ACHN (cell line): ENCODE measurements at regions not wholly inside any gene's neighbourhood (a gene's known extent, or its start where the extent isn't known, plus 50 kb on each side); places are given as distances from the start of the nearest gene placed in this dataset.

ENCODE experiments used
- DNase-seq: peaks from one replicate; pipeline ENCODE4 v3.0.0-alpha.2; 2015
- in situ Hi-C: cut with HindIII; loops from 2 replicates; pipeline ENCODE4 v1.10.0; 2017; ENCODE audit warnings: low sequenced_read_pairs, low pct_ligation_motif_present, low pct_unique_long_range_greater_than_20kb

GRCh38 chr18:64490207-64490606 lies 341.3 kb upstream of the LINC00305 start:
- in situ Hi-C loops, result no loop called here
- no peak for DNase-seq

- DNase-seq, result no peak
- in situ Hi-C loops, result no loop called here
Observed at GRCh38 chr18:64488698-64489097, 339.8 kb upstream of the LINC00305 start.

- in situ Hi-C loops, result no loop called here
- no peak for DNase-seq
Observed at GRCh38 chr18:64474773-64475172, 325.9 kb upstream of the LINC00305 start.

- in situ Hi-C loops, result no loop called here
Observed at GRCh38 chr18:64474255-64474654, 325.4 kb upstream of the LINC00305 start.

GRCh38 chr18:64449434-64449833 lies 300.5 kb upstream of the LINC00305 start:
- in situ Hi-C loops, result no loop called here
- no peak for DNase-seq

More at GRCh38 chr18:64474255-64474654, 325.4 kb upstream of the LINC00305 start:
- DNase-seq, result no peak

- in situ Hi-C loops, result no loop called here
- DNase-seq, result no peak
Observed at GRCh38 chr18:64444819-64445218, 295.9 kb upstream of the LINC00305 start.

- no peak for DNase-seq
- in situ Hi-C loops, result no loop called here
Observed at GRCh38 chr18:64438178-64438577, 289.3 kb upstream of the LINC00305 start.

GRCh38 chr18:64436111-64436510 lies 287.2 kb upstream of the LINC00305 start:
- in situ Hi-C loops, result no loop called here
- no peak for DNase-seq

GRCh38 chr18:64419156-64419555 lies 270.3 kb upstream of the LINC00305 start:
- in situ Hi-C loops, result no loop called here

GRCh38 chr18:64416990-64417389 lies 268.1 kb upstream of the LINC00305 start:
- in situ Hi-C loops, result no loop called here
- DNase-seq, result no peak

More at GRCh38 chr18:64419156-64419555, 270.3 kb upstream of the LINC00305 start:
- no peak for DNase-seq

GRCh38 chr18:64415218-64415617 lies 266.3 kb upstream of the LINC00305 start:
- in situ Hi-C loops, result no loop called here

GRCh38 chr18:64410685-64411084 lies 261.8 kb upstream of the LINC00305 start:
- in situ Hi-C loops, result no loop called here
- DNase-seq, result no peak

More at GRCh38 chr18:64415218-64415617, 266.3 kb upstream of the LINC00305 start:
- no peak for DNase-seq

GRCh38 chr18:64409511-64409910 lies 260.6 kb upstream of the LINC00305 start:
- in situ Hi-C loops, result no loop called here
- peak; percentile 27 for DNase-seq

- in situ Hi-C loops, result no loop called here
- DNase-seq, result no peak
Observed at GRCh38 chr18:64407606-64408005, 258.7 kb upstream of the LINC00305 start.

GRCh38 chr18:64405161-64405560 lies 256.3 kb upstream of the LINC00305 start:
- no peak for DNase-seq
- in situ Hi-C loops, result no loop called here

GRCh38 chr18:64403784-64404503 lies 255.1 kb upstream of the LINC00305 start:
- in situ Hi-C loops, result no loop called here
- no peak for DNase-seq

GRCh38 chr18:64402636-64403035 lies 253.7 kb upstream of the LINC00305 start:
- DNase-seq, result no peak
- in situ Hi-C loops, result no loop called here

- no peak for DNase-seq
Observed at GRCh38 chr18:64401268-64402060, 252.6 kb upstream of the LINC00305 start.

GRCh38 chr18:64399566-64399965 lies 250.7 kb upstream of the LINC00305 start:
- DNase-seq, result no peak
- in situ Hi-C loops, result no loop called here

More at GRCh38 chr18:64401268-64402060, 252.6 kb upstream of the LINC00305 start:
- in situ Hi-C loops, result no loop called here

GRCh38 chr18:64398320-64398719 lies 249.4 kb upstream of the LINC00305 start:
- in situ Hi-C loops, result no loop called here
- no peak for DNase-seq
